K562 (cell line): ENCODE measurements at regions not wholly inside any gene's neighbourhood (a gene's known extent, or its start where the extent isn't known, plus 50 kb on each side); places are given as distances from the start of the nearest gene placed in this dataset.

Experiments
- ATAC-seq: fragments of 200-7000 bp; cut with Tn5 transposase; 3 replicates; pipeline ENCODE4 v1.9.1; 2020; ENCODE audit warnings: moderate library complexity
- BruUV-seq: library from RNA; stranded (reverse); fragments of 400-500 nt; replicated peaks from 2 replicates; lab custom pipeline; 2021; lab: Mats Ljungman, UMichigan
- CTCF ChIA-PET: fragments of 300-600 bp; formaldehyde crosslinking; extraction: SDS; loops from one replicate; lab custom pipeline; 2021; ENCODE audit warnings: low intra/inter-chr PET ratio; lab: Yijun Ruan, JAX
- POLR2A ChIA-PET: fragments of 300-600, 350-650 bp; sonication (Branson Sonifier 250); formaldehyde crosslinking; extraction: SDS; loops from one replicate; lab custom pipeline; 2021; ENCODE audit warnings: antibody characterized with exemption, inconsistent platforms; lab: Yijun Ruan, JAX
- DNase-seq, 4 experiments: peaks; one replicate each; pipeline versions ENCODE4 v3.0.0 to v3.0.0-alpha.2; 2011 to 2018; ENCODE audit warnings: low spot score in 3 of 4, mixed read lengths in 3 of 4; ENCODE audit errors: extremely low read depth in 1 of 4
- FAIRE-seq: peaks from 2 replicates; lab custom pipeline; 2011; peaks lifted over from hg19 to GRCh38; lab: Jason Lieb, UNC
- H2AFZ ChIP-seq: 2 replicates; pipeline ENCODE4 v1.6.0; 2011; ENCODE audit warnings: low read depth, low read length, control low read depth, inconsistent platforms
- H3K27ac ChIP-seq: fragments of 200-600 bp; 3 replicates; pipeline ENCODE4 v1.8.0; 2011; ENCODE audit warnings: low read depth, mild to moderate bottlenecking, control low read depth, inconsistent platforms, low read length, moderate library complexity, mixed read lengths; ENCODE audit errors: extremely low read depth
- H3K27me3 ChIP-seq, 2 experiments: fragments of 300-600 bp in 1 of 2; 2 replicates in 1 of 2; 3 replicates in 1 of 2; pipeline versions ENCODE4 v1.6.0 to v1.8.0; 2011; ENCODE audit warnings: inconsistent platforms in 2 of 2, low read length in 2 of 2, mild to moderate bottlenecking in 1 of 2, mixed read lengths in 1 of 2, moderate library complexity in 1 of 2; ENCODE audit not compliant: control insufficient read depth in 2 of 2, insufficient read depth in 2 of 2
- H3K36me3 ChIP-seq: fragments of 300-600 bp; 3 replicates; pipeline ENCODE4 v1.8.0; 2011; ENCODE audit warnings: mild to moderate bottlenecking, low read length, inconsistent platforms; ENCODE audit not compliant: control insufficient read depth, insufficient read depth
- H3K4me1 ChIP-seq, 2 experiments: fragments of 200-600 bp in 1 of 2; replicated peaks in 1 of 2; 2 replicates in 1 of 2; 3 replicates in 1 of 2; pipeline versions ENCODE4 v1.5.1 to v1.8.0; 2011; ENCODE audit warnings: inconsistent platforms in 2 of 2, low read length in 2 of 2, mild to moderate bottlenecking in 1 of 2, mixed read lengths in 1 of 2, moderate library complexity in 1 of 2; ENCODE audit not compliant: control insufficient read depth in 2 of 2, insufficient read depth in 2 of 2
- H3K4me2 ChIP-seq: 2 replicates; pipeline ENCODE4 v1.6.1; 2011; ENCODE audit warnings: low read length, control low read depth, inconsistent platforms, mixed read lengths; ENCODE audit not compliant: insufficient read depth
- H3K4me3 ChIP-seq: fragments of 200-600 bp; sonication (generic), shearing (Covaris generic); 2 replicates; pipeline ENCODE4 v1.5.1; 2016; ENCODE audit warnings: control low read depth, inconsistent platforms
- H3K79me2 ChIP-seq: fragments of 200-600 bp; 3 replicates; pipeline ENCODE4 v1.8.0; 2011; ENCODE audit warnings: low read length, inconsistent platforms; ENCODE audit not compliant: control insufficient read depth, insufficient read depth
- H3K9ac ChIP-seq, 2 experiments: 2 replicates each; pipeline versions ENCODE4 v1.6.0 to v1.6.1; 2011; ENCODE audit warnings: low read depth in 2 of 2, low read length in 2 of 2, control low read depth in 1 of 2, inconsistent platforms in 1 of 2, mild to moderate bottlenecking in 1 of 2, mixed read lengths in 1 of 2; ENCODE audit not compliant: insufficient read depth in 1 of 2
- H3K9me1 ChIP-seq: one replicate; pipeline ENCODE4 v1.6.0; 2011; ENCODE audit warnings: inconsistent platforms, mild to moderate bottlenecking, low read length, moderate library complexity; ENCODE audit not compliant: control insufficient read depth, insufficient read depth
- H3K9me3 ChIP-seq: replicated peaks from 2 replicates; pipeline ENCODE4 v1.5.1; 2011; ENCODE audit warnings: low read depth, low read length, inconsistent platforms; ENCODE audit not compliant: control insufficient read depth, insufficient read depth
- H4K20me1 ChIP-seq: replicated peaks from 2 replicates; pipeline ENCODE4 v1.6.1; 2011; ENCODE audit warnings: low read length, inconsistent platforms, mixed read lengths; ENCODE audit not compliant: control insufficient read depth, insufficient read depth
- ESRRA ChIP-seq: fragments of 450-650 bp; IDR thresholded peaks from 2 replicates; pipeline ENCODE4 v1.6.1; 2014; ENCODE audit warnings: low read depth, mild to moderate bottlenecking, moderate library complexity, borderline replicate concordance
- FOXJ2 ChIP-seq: fragments of 200-800 bp; sonication (Bioruptor generic); IDR thresholded peaks from 2 replicates; pipeline ENCODE4 v1.6.1; 2016; ENCODE audit warnings: missing genetic modification characterization, missing compliant biosample characterization
- GABPB2 ChIP-seq: fragments of 250-450 bp; sonication (Bioruptor Pico); conservative IDR thresholded peaks from 2 replicates; pipeline ENCODE4 v1.5.1; 2021; ENCODE audit warnings: mild to moderate bottlenecking
- HMG20B ChIP-seq: fragments of 250-450 bp; sonication (Bioruptor Pico); IDR thresholded peaks from 2 replicates; pipeline ENCODE4 v1.5.0; 2021; ENCODE audit warnings: mild to moderate bottlenecking
- HOMEZ ChIP-seq: fragments of 250-450 bp; sonication (Bioruptor Pico); IDR thresholded peaks from 2 replicates; pipeline ENCODE4 v1.4.0; 2020; ENCODE audit warnings: mild to moderate bottlenecking, moderate library complexity
- MIER1 ChIP-seq: fragments of 450-650 bp; IDR thresholded peaks from 2 replicates; pipeline ENCODE4 v1.6.1; 2016; ENCODE audit warnings: antibody characterized with exemption, mild to moderate bottlenecking, low read depth
- NFATC3 ChIP-seq: fragments of 450-650 bp; IDR thresholded peaks from 2 replicates; pipeline ENCODE4 v1.6.1; 2017; ENCODE audit warnings: mild to moderate bottlenecking
- SMC3 ChIP-seq: conservative IDR thresholded peaks from 2 replicates; pipeline ENCODE4 v1.6.1; 2011; ENCODE audit warnings: low read depth, low read length, improper control_type of control experiment; ENCODE audit not compliant: insufficient read depth
- USF1 ChIP-seq: sonication (generic); formaldehyde crosslinking; IDR thresholded peaks from 2 replicates; pipeline ENCODE4 v1.9.0; 2022; ENCODE audit warnings: mild to moderate bottlenecking, missing genetic modification reagents
- ZFP91 ChIP-seq: sonication (generic); formaldehyde crosslinking; IDR thresholded peaks from 2 replicates; pipeline ENCODE4 v1.8.0; 2022; ENCODE audit warnings: mild to moderate bottlenecking, missing genetic modification reagents
- ZNF778 ChIP-seq: fragments of 450-650 bp; formaldehyde crosslinking; IDR thresholded peaks from 2 replicates; pipeline ENCODE4 v1.4.0; 2020; ENCODE audit warnings: mild to moderate bottlenecking, moderate library complexity
- WGBS: fragments of 100-300 bp; shearing (Covaris generic); methylation state at CpG from one replicate; pipeline ENCODE4 v1.1.6; 2016; ENCODE audit warnings: low coverage, mixed read lengths; ENCODE audit not compliant: insufficient coverage; ENCODE audit errors: missing lambda C conversion rate; 5-methylcytosine and 5-hydroxymethylcytosine counted together
- in situ Hi-C: fragments of 300-500 bp; cut with MboI; formaldehyde crosslinking; loops from 4 replicates; pipeline ENCODE4 v1.15.0; 2018; ENCODE audit warnings: inconsistent platforms, mixed read lengths
- intact Hi-C: fragments of 100-400 bp; cut with micrococcal nuclease; formaldehyde crosslinking; loops from 2 replicates; pipeline ENCODE4 v1.14.2; 2022
- TF ChIP-seq, protein P1 (sequence below): fragments of 250-450 bp; sonication (Bioruptor Pico); IDR thresholded peaks from 2 replicates; pipeline ENCODE4 v1.8.0; 2021; ENCODE audit warnings: moderate library complexity, mild to moderate bottlenecking, inconsistent platforms
- TF ChIP-seq, protein P2 (sequence below): fragments of 450-650 bp; conservative IDR thresholded peaks from 2 replicates; pipeline ENCODE4 v1.6.1; 2016; ENCODE audit warnings: missing genetic modification characterization, low read depth, mild to moderate bottlenecking, control low read depth, missing compliant biosample characterization
- TF ChIP-seq, protein P3 (sequence below): fragments of 450-650 bp; formaldehyde crosslinking; conservative IDR thresholded peaks from 2 replicates; pipeline ENCODE4 v1.4.0; 2022; ENCODE audit warnings: mild to moderate bottlenecking, missing genetic modification characterization

DNA sequence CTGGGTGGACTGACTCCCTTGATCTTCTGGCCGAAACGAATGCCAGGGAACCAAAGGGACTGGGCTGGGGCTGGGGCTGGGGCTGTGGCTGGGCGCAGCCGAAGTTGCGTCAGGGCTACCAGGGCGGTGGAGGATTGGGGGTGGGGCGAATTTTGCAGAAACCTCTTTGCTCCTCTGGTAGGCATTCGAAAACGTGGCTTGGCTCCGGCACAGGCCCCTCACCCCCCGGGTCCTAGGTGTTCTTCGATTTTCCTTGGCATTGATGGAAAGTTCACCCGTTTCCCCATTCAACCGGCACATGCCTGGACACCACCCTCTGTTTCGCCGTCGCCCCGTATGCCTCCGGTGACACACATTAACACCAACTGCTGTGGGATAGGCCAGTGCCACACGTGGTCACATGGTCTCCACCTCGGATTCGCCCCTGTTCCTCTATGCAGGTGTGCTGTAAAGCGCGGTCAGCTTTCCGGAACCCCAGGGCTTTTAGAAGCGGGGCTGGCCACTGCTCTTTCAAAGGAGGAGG is 477.1 kb downstream of the SPATA31A7 start:
- FAIRE-seq = no peak
- in situ Hi-C loops = loop anchor here (25.0 kb wide), 1 partner anchor 195 kb away; no protein-coding TSS in a partner anchor
- no peak for TF ChIP-seq ZFP91 (CRISPR knock-in tag)
- TF ChIP-seq, protein P1, sequence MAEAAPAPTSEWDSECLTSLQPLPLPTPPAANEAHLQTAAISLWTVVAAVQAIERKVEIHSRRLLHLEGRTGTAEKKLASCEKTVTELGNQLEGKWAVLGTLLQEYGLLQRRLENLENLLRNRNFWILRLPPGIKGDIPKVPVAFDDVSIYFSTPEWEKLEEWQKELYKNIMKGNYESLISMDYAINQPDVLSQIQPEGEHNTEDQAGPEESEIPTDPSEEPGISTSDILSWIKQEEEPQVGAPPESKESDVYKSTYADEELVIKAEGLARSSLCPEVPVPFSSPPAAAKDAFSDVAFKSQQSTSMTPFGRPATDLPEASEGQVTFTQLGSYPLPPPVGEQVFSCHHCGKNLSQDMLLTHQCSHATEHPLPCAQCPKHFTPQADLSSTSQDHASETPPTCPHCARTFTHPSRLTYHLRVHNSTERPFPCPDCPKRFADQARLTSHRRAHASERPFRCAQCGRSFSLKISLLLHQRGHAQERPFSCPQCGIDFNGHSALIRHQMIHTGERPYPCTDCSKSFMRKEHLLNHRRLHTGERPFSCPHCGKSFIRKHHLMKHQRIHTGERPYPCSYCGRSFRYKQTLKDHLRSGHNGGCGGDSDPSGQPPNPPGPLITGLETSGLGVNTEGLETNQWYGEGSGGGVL (CRISPR knock-in tag) = no peak
- TF ChIP-seq ZNF778 (CRISPR knock-in tag) = no peak
- TF ChIP-seq GABPB2 (CRISPR knock-in tag) = no peak
- TF ChIP-seq FOXJ2 (tag) = no peak
- TF ChIP-seq, protein P2, sequence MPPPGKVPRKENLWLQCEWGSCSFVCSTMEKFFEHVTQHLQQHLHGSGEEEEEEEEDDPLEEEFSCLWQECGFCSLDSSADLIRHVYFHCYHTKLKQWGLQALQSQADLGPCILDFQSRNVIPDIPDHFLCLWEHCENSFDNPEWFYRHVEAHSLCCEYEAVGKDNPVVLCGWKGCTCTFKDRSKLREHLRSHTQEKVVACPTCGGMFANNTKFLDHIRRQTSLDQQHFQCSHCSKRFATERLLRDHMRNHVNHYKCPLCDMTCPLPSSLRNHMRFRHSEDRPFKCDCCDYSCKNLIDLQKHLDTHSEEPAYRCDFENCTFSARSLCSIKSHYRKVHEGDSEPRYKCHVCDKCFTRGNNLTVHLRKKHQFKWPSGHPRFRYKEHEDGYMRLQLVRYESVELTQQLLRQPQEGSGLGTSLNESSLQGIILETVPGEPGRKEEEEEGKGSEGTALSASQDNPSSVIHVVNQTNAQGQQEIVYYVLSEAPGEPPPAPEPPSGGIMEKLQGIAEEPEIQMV (tag) = no peak
- no peak for TF ChIP-seq USF1 (CRISPR knock-in tag)
- no peak for TF ChIP-seq MIER1
- TF ChIP-seq NFATC3 = no peak
- TF ChIP-seq HOMEZ (CRISPR knock-in tag) = no peak
- TF ChIP-seq HMG20B (CRISPR knock-in tag) = no peak
- TF ChIP-seq, protein P3, sequence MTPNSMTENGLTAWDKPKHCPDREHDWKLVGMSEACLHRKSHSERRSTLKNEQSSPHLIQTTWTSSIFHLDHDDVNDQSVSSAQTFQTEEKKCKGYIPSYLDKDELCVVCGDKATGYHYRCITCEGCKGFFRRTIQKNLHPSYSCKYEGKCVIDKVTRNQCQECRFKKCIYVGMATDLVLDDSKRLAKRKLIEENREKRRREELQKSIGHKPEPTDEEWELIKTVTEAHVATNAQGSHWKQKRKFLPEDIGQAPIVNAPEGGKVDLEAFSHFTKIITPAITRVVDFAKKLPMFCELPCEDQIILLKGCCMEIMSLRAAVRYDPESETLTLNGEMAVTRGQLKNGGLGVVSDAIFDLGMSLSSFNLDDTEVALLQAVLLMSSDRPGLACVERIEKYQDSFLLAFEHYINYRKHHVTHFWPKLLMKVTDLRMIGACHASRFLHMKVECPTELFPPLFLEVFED (CRISPR knock-in tag) = no peak
- no peak for TF ChIP-seq SMC3
- no peak for TF ChIP-seq ESRRA

More for the DNA sequence above, 477.1 kb downstream of the SPATA31A7 start:
- ChIA-PET POLR2A (no interaction called here), CTCF (no interaction called here)
- 49% methylated on average over 15 of the region's 26 CpGs for WGBS
- H3K9ac ChIP-seq = peak overlapping the region in 1 of 2 experiments; percentile 50; a peak in 1 of 4 replicates
- no peak overlapping the region for H2AFZ ChIP-seq
- H3K4me1 ChIP-seq = peaks cover 0 to 6% of the 10 kb centered on the region in 2 experiments; a peak in 2 of 5 replicates
- H3K9me3 ChIP-seq = no peaks in the 10 kb centered on the region
- H3K27ac ChIP-seq = no peak overlapping the region
- no peaks in the 10 kb centered on the region for H4K20me1 ChIP-seq
- no peaks in the 10 kb centered on the region for H3K36me3 ChIP-seq
- no peaks in the 10 kb centered on the region for H3K9me1 ChIP-seq
- no peak for DNase-seq
- H3K4me3 ChIP-seq = no peak overlapping the region
- no peak for ATAC-seq
- H3K79me2 ChIP-seq = no peaks in the 10 kb centered on the region
- intact Hi-C loops = no loop called here
- peaks cover 0 to 5% of the 10 kb centered on the region in 2 experiments; a peak in 1 of 5 replicates for H3K27me3 ChIP-seq
- no peak overlapping the region for H3K4me2 ChIP-seq
- no TSS peak for BruUV-seq
